Esophagus muscularis mucosa (tissue), 4 donors: ENCODE measurements at regions not wholly inside any gene's neighbourhood (a gene's known extent, or its start where the extent isn't known, plus 50 kb on each side); places are given as distances from the start of the nearest gene placed in this dataset.
A peak's percentile ranks its signal among the peaks of the same experiment; 100 is the strongest.

Experiments used
- DNase-seq: peaks from one replicate; pipeline ENCODE4 v3.0.0-alpha.2; 2017; ENCODE audit errors: extremely low spot score
- H3K27ac ChIP-seq, 4 donors: fragments of 200-600 bp; sonication (generic); replicated peaks in 1 of 4; 1 replicate in 3 of 4; 2 replicates in 1 of 4; pipeline ENCODE4 v1.5.1; 2016 to 2019; ENCODE audit warnings: mild to moderate bottlenecking in 1 of 4
- H3K27me3 ChIP-seq, 4 donors: fragments of 200-600 bp; sonication (generic); one replicate each; pipeline versions ENCODE4 v1.5.1 to v1.6.0; 2016 to 2019
- H3K36me3 ChIP-seq, 4 donors: fragments of 200-600 bp; sonication (generic); one replicate each; pipeline ENCODE4 v1.5.1; 2016 to 2019
- H3K4me1 ChIP-seq, 4 donors: fragments of 200-600 bp; sonication (generic); one replicate each; pipeline ENCODE4 v1.5.1; 2016 to 2019
- H3K4me3 ChIP-seq, 4 donors: fragments of 200-600 bp; sonication (generic); 1 replicate in 2 of 4; 2 replicates in 2 of 4; pipeline ENCODE4 v1.5.1; 2016 to 2019; ENCODE audit warnings: mild to moderate bottlenecking in 4 of 4, moderate library complexity in 1 of 4
- H3K9me3 ChIP-seq, 4 donors: fragments of 200-600 bp; sonication (generic); 1 replicate in 3 of 4; 2 replicates in 1 of 4; pipeline ENCODE4 v1.5.1; 2016 to 2019
- CTCF ChIP-seq, 3 experiments: fragments of 200-600 bp in 2 of 3; fragments of 450-650 bp in 1 of 3; sonication (generic) in 2 of 3; IDR thresholded peaks; one replicate each; pipeline ENCODE4 v1.5.1; 2017 to 2019; ENCODE audit warnings: antibody characterized with exemption in 3 of 3, mild to moderate bottlenecking in 2 of 3, moderate library complexity in 1 of 3
- EP300 ChIP-seq: sonication (generic); formaldehyde crosslinking; IDR thresholded peaks from one replicate; pipeline ENCODE4 v1.6.1; 2017; ENCODE audit warnings: antibody characterized with exemption
- POLR2A ChIP-seq: fragments of 450-650 bp; IDR thresholded peaks from one replicate; pipeline ENCODE4 v1.6.1; 2017; ENCODE audit warnings: antibody characterized with exemption, moderate library complexity, mild to moderate bottlenecking, low read depth
- POLR2AphosphoS5 ChIP-seq, 2 donors: sonication (generic); formaldehyde crosslinking; IDR thresholded peaks; one replicate each; pipeline ENCODE4 v1.6.1; 2017; ENCODE audit warnings: antibody characterized with exemption in 2 of 2
- WGBS: methylation state at CpG from one replicate; pipeline ENCODE4 v1.1.5; 2018; 5-methylcytosine and 5-hydroxymethylcytosine counted together
- intact Hi-C: fragments of 100-400 bp; cut with DNase I; formaldehyde crosslinking; loops from one replicate; pipeline ENCODE4 v1.15.1; 2023

GRCh38 chr6:85866758-85867401 is 224.2 kb upstream of the SYNCRIP start:
- peak overlapping the region; percentile 70 to 76 (median 74) for H3K27ac ChIP-seq
- H3K36me3 ChIP-seq, result no peaks in the 10 kb centered on the region
- no peaks in the 10 kb centered on the region for H3K27me3 ChIP-seq
- TF ChIP-seq EP300 (no peak), POLR2A (no peak), POLR2AphosphoS5 (IDR thresholded peaks at IDR 0.05) (no peak), CTCF (IDR thresholded peaks at IDR 0.05) (no peak)
- H3K9me3 ChIP-seq, result no peaks in the 10 kb centered on the region
- DNase-seq, result no peak
- peak overlapping the region; percentile 43 to 61 (median 54) for H3K4me3 ChIP-seq
- 62% methylated on average over 8 of the region's 10 CpGs for WGBS
- H3K4me1 ChIP-seq, result peaks cover 20 to 45% (median 39%) of the 10 kb centered on the region in 4 donors
- intact Hi-C loops, result no loop called here

DNA sequence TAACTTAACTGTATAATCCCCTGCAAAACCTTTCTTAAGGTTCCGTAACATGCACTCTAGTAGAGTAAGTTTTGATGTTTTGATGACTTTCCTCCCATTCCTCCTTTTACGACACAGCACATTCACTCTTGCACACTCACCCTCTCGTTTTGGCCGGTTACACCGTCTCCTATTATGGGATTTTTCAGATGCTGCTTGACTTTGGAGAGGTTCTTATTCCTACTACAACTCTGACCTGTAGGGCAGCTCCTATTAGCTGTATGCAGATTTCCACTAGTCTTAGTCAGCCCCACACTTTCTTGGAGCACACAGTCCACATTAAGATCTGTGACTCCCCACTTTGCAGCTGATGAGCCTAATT is 223.7 kb upstream of the SYNCRIP start:
- intact Hi-C loops, result no loop called here
- Histone ChIP-seq H3K27me3 (no peaks in the 10 kb centered on the region), H3K4me1 (peaks cover 20 to 45% (median 39%) of the 10 kb centered on the region in 4 donors), H3K9me3 (no peaks in the 10 kb centered on the region), H3K4me3 (peak overlapping the region; percentile 43 to 61 (median 54)), H3K36me3 (no peaks in the 10 kb centered on the region), H3K27ac (peak overlapping the region; percentile 70 to 76 (median 74))
- no peak for TF ChIP-seq EP300
- TF ChIP-seq POLR2AphosphoS5 (IDR thresholded peaks at IDR 0.05), result no peak
- TF ChIP-seq CTCF (IDR thresholded peaks at IDR 0.05), result no peak
- no peak for TF ChIP-seq POLR2A
- DNase-seq, result no peak
- 31% methylated on average over 5 of the region's 5 CpGs for WGBS

DNA sequence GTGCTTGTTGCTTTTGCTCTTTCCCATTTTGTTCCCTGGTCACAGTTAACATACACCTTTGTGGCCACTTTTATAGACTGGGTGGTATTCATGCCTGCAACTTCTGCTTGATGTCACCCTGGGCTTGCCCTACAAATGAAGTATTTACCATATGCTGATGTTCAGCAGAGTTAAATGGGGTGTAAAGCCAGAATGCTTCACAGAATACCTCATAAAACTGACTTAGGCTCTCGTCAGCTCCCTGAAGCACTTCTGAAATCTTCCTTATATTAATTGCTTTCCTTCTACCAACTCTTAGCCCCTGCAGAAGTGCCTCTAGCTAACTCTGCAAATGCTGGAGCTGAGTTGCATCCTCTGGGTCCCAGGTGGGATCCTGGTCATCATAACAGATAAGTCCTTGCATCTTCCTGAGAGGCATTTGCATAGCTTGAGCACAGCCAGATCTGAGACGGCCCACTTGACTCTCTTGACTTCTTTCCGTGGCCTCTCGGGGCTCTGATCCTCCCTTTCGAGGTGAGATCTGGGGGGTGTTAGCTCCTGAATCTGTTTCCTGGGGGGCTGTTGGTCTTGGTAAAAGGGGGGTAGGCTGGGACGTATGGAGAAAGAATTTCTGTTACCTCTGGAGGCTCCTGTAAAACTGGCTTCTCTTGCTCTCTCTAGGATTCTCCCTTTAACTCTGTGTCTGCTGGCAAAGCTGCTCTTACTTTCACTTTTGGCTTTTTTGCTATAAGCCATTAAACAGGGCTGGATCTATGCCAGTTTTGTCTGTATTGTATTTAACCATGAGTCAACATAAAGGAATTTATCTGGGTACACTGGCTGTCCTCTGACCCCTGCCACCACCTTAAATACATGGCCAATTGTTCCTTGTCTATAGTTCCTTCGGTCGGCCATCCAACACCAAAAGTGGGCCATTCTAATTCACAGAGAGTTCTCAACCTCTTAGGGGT is 223.0 kb upstream of the SYNCRIP start:
- Histone ChIP-seq H3K9me3 (no peaks in the 10 kb centered on the region), H3K36me3 (no peaks in the 10 kb centered on the region), H3K4me3 (peak overlapping the region; percentile 43 to 61 (median 54)), H3K27ac (peak overlapping the region; percentile 70 to 76 (median 74)), H3K27me3 (no peaks in the 10 kb centered on the region), H3K4me1 (peaks cover 20 to 45% (median 39%) of the 10 kb centered on the region in 4 donors)
- TF ChIP-seq POLR2AphosphoS5 (IDR thresholded peaks at IDR 0.05), result no peak
- no peak for TF ChIP-seq POLR2A
- TF ChIP-seq CTCF (IDR thresholded peaks at IDR 0.05), result no peak
- no peak for TF ChIP-seq EP300
- DNase-seq, result no peak
- intact Hi-C loops, result no loop called here
- 10% methylated on average over 8 of the region's 8 CpGs for whole genome bisulfite sequencing

GRCh38 chr6:85864453-85865401 is 222.0 kb upstream of the SYNCRIP start:
- Histone ChIP-seq H3K27me3 (no peaks in the 10 kb centered on the region), H3K27ac (peak overlapping the region; percentile 70 to 76 (median 74)), H3K36me3 (no peaks in the 10 kb centered on the region), H3K9me3 (no peaks in the 10 kb centered on the region), H3K4me1 (peaks cover 20 to 45% (median 39%) of the 10 kb centered on the region in 4 donors), H3K4me3 (peak overlapping the region; percentile 43 to 61 (median 54))
- DNase-seq, result no peak
- TF ChIP-seq CTCF (IDR thresholded peaks at IDR 0.05) (no peak), POLR2A (no peak), EP300 (no peak), POLR2AphosphoS5 (IDR thresholded peaks at IDR 0.05) (no peak)
- intact Hi-C loops, result no loop called here
- WGBS, result 29% methylated on average over 7 of the region's 7 CpGs
